HepG2 (cell line): ENCODE measurements at regions not wholly inside any gene's neighbourhood (a gene's known extent, or its start where the extent isn't known, plus 50 kb on each side); places are given as distances from the start of the nearest gene placed in this dataset.
A peak's percentile ranks its signal among the peaks of the same experiment; 100 is the strongest.

Experiments
- ATAC-seq: fragments of 200-7000 bp; cut with Tn5 transposase; 3 replicates; pipeline ENCODE4 v1.9.1; 2020; ENCODE audit warnings: mild to moderate bottlenecking, moderate library complexity
- BruUV-seq: library from RNA; stranded (reverse); fragments of 400-500 nt; replicated peaks from 2 replicates; lab custom pipeline; 2021; lab: Mats Ljungman, UMichigan
- CTCF ChIA-PET: fragments of 300-600 bp; formaldehyde crosslinking; extraction: SDS; loops from one replicate; lab custom pipeline; 2021; ENCODE audit warnings: low total read pairs, inconsistent platforms, low intra/inter-chr PET ratio; lab: Yijun Ruan, JAX
- POLR2A ChIA-PET: fragments of 350-600 bp; sonication (Branson Sonifier 250); formaldehyde crosslinking; loops from one replicate; lab custom pipeline; 2020; ENCODE audit warnings: antibody characterized with exemption, inconsistent platforms; lab: Yijun Ruan, JAX
- DNase-seq: peaks from one replicate; pipeline ENCODE4 v3.0.0-alpha.2; 2015; ENCODE audit warnings: low spot score
- FAIRE-seq: peaks from 3 replicates; lab custom pipeline; 2011; peaks lifted over from hg19 to GRCh38; lab: Jason Lieb, UNC
- H2AFZ ChIP-seq: one replicate; pipeline ENCODE4 v1.6.1; 2011; ENCODE audit warnings: low read length, inconsistent platforms
- H3K27ac ChIP-seq: fragments of 300-600 bp; 3 replicates; pipeline ENCODE4 v1.8.0; 2011; ENCODE audit warnings: mixed run types, mild to moderate bottlenecking, mixed read lengths, low read length, inconsistent platforms; ENCODE audit not compliant: insufficient read depth; ENCODE audit errors: extremely low read length
- H3K27me3 ChIP-seq, 2 experiments: fragments of 200-600 bp in 1 of 2; 2 replicates in 1 of 2; 3 replicates in 1 of 2; pipeline versions ENCODE4 v1.6.0 to v1.8.0; 2011; ENCODE audit warnings: low read length in 2 of 2, mild to moderate bottlenecking in 2 of 2, moderate library complexity in 2 of 2, inconsistent platforms in 1 of 2; ENCODE audit not compliant: insufficient read depth in 2 of 2, control insufficient read depth in 1 of 2
- H3K36me3 ChIP-seq, 2 experiments: fragments of 200-600 bp in 1 of 2; replicated peaks in 1 of 2; 2 replicates in 1 of 2; 3 replicates in 1 of 2; pipeline versions ENCODE4 v1.5.1 to v1.8.0; 2011; ENCODE audit warnings: low read length in 2 of 2, inconsistent platforms in 1 of 2; ENCODE audit not compliant: insufficient read depth in 2 of 2, control insufficient read depth in 1 of 2
- H3K4me1 ChIP-seq: 2 replicates; pipeline ENCODE4 v1.5.1; 2012; ENCODE audit warnings: low read length, inconsistent platforms; ENCODE audit not compliant: insufficient read depth
- H3K4me2 ChIP-seq: 2 replicates; pipeline ENCODE4 v1.6.0; 2011; ENCODE audit warnings: low read depth, low read length, inconsistent platforms
- H3K4me3 ChIP-seq, 3 experiments: fragments of 200-600 bp in 1 of 3; sonication (generic), shearing (Covaris generic) in 1 of 3; replicated peaks in 1 of 3; 2 replicates each; pipeline ENCODE4 v1.5.1; 2011 to 2016; ENCODE audit warnings: low read length in 3 of 3, inconsistent platforms in 2 of 3, low read depth in 2 of 3, mild to moderate bottlenecking in 2 of 3, control low read depth in 1 of 3, mixed read lengths in 1 of 3; ENCODE audit not compliant: insufficient read depth in 1 of 3
- H3K79me2 ChIP-seq: one replicate; pipeline ENCODE4 v1.6.1; 2011; ENCODE audit warnings: low read length, inconsistent platforms; ENCODE audit not compliant: insufficient read depth
- H3K9ac ChIP-seq: 2 replicates; pipeline ENCODE4 v1.6.0; 2011; ENCODE audit warnings: mild to moderate bottlenecking, low read depth, low read length, inconsistent platforms; ENCODE audit not compliant: insufficient read depth
- H3K9me3 ChIP-seq: 2 replicates; pipeline ENCODE4 v1.5.1; 2012; ENCODE audit warnings: mild to moderate bottlenecking, low read length
- H4K20me1 ChIP-seq: 2 replicates; pipeline ENCODE4 v1.6.0; 2011; ENCODE audit warnings: inconsistent platforms, mild to moderate bottlenecking, low read length, moderate library complexity; ENCODE audit not compliant: insufficient read depth
- AHR ChIP-seq: IDR thresholded peaks from 2 replicates; pipeline ENCODE4 v1.6.1; 2018; ENCODE audit warnings: missing genetic modification reagents, missing compliant biosample characterization
- ATF5 ChIP-seq: sonication (generic); formaldehyde crosslinking; IDR thresholded peaks from 2 replicates; pipeline ENCODE4 v1.4.0; 2020; ENCODE audit warnings: mild to moderate bottlenecking, low read depth, missing genetic modification reagents
- EHMT2 ChIP-seq: fragments of 200-600 bp; sonication (generic); IDR thresholded peaks from 2 replicates; pipeline ENCODE4 v1.7.0; 2017; ENCODE audit warnings: antibody characterized with exemption, low read depth, low read length, borderline replicate concordance
- FOSL1 ChIP-seq: sonication (generic); formaldehyde crosslinking; IDR thresholded peaks from 2 replicates; pipeline ENCODE4 v1.9.0; 2021; ENCODE audit warnings: missing genetic modification reagents, borderline replicate concordance
- FOXM1 ChIP-seq: sonication (generic); formaldehyde crosslinking; IDR thresholded peaks from 2 replicates; pipeline ENCODE4 v1.5.0; 2020; ENCODE audit warnings: missing genetic modification reagents
- HNRNPK ChIP-seq: fragments of 200-400 bp; formaldehyde crosslinking; IDR thresholded peaks from 2 replicates; pipeline ENCODE4 v1.6.1; 2018; ENCODE audit warnings: low read length, low read depth, moderate library complexity, mild to moderate bottlenecking; ENCODE audit not compliant: poor library complexity, severe bottlenecking
- KAT8 ChIP-seq: IDR thresholded peaks from 2 replicates; pipeline ENCODE4 v1.6.1; 2016; ENCODE audit warnings: missing genetic modification reagents, missing compliant biosample characterization
- RXRB ChIP-seq: IDR thresholded peaks from 2 replicates; pipeline ENCODE4 v1.6.1; 2016; ENCODE audit warnings: borderline replicate concordance, missing genetic modification reagents, missing compliant biosample characterization
- SIX4 ChIP-seq: sonication (generic); formaldehyde crosslinking; IDR thresholded peaks from 2 replicates; pipeline ENCODE4 v1.4.0; 2020; ENCODE audit warnings: missing genetic modification reagents
- SSRP1 ChIP-seq: IDR thresholded peaks from 2 replicates; pipeline ENCODE4 v1.6.1; 2016; ENCODE audit warnings: control low read depth
- ZBTB1 ChIP-seq: sonication (generic); formaldehyde crosslinking; IDR thresholded peaks from 2 replicates; pipeline ENCODE4 v1.4.0; 2020; ENCODE audit warnings: missing genetic modification reagents, borderline replicate concordance
- ZNF513 ChIP-seq: sonication (generic); formaldehyde crosslinking; conservative IDR thresholded peaks from 2 replicates; pipeline ENCODE4 v1.5.0; 2020; ENCODE audit warnings: missing genetic modification reagents
- WGBS: methylation state at CpG from one replicate; pipeline ENCODE4 v1.1.6; 2017; ENCODE audit warnings: low lambda C conversion rate; 5-methylcytosine and 5-hydroxymethylcytosine counted together
- in situ Hi-C: cut with HindIII; loops from 2 replicates; pipeline ENCODE4 v1.10.0; 2017; ENCODE audit warnings: low pct_unique_long_range_greater_than_20kb; ENCODE audit not compliant: extremely low pct_ligation_motif_present
- intact Hi-C: fragments of 100-400 bp; cut with micrococcal nuclease; formaldehyde crosslinking; loops from one replicate; pipeline ENCODE4 v1.10.0; 2022; ENCODE audit not compliant: unreplicated experiment
- TF ChIP-seq, protein P1 (sequence below): sonication (generic); formaldehyde crosslinking; IDR thresholded peaks from 2 replicates; pipeline ENCODE4 v1.5.0; 2020; ENCODE audit warnings: mild to moderate bottlenecking, missing genetic modification reagents
- TF ChIP-seq, protein P2 (sequence below): sonication (generic); formaldehyde crosslinking; IDR thresholded peaks from 2 replicates; pipeline ENCODE4 v1.5.0; 2020; ENCODE audit warnings: mild to moderate bottlenecking, low read depth, missing genetic modification reagents, borderline replicate concordance

DNA sequence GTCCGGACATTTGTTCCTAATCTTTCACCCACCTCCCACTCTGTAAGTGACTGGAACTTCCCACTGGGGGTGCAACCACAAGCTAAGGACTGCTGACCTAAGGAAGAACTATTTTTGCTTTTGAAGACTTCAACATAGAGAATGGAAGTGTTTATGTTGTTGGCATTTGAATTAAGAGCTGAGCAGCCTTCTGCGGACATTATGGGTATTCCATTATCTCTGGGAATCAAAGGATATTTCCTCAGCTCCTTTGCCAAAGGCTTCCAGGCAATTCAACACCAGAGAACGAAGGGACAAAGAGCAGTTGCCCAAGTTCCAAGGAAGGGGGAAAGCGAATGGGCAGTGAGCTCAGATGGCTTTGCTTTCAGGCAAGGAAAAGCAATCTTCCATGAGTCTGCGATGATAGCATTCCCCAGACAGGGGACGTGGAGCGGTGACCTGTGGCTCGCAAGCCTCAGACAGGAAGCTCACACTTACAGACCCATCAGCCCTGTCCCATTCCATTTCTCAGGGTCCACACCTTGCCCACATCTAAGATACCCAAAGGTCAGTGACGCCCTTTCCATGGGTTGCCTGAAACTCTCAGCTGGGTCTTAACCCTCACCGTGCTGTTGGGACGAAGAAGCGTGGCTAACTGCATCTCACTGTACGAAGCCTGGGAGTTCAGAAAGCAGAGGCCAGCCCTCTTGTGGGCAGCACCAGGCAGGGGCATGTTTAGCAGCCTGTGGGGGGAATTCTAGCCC, 116.8 kb downstream of the COPS8 start:
- H3K4me1 ChIP-seq, result peaks cover 12% of the 10 kb centered on the region
- intact Hi-C loops, result no loop called here
- BruUV-seq, result no TSS peak
- no peak overlapping the region for H3K27ac ChIP-seq
- H2AFZ ChIP-seq, result no peak overlapping the region
- in situ Hi-C loops, result no loop called here
- H3K36me3 ChIP-seq, result no peaks in the 10 kb centered on the region
- H3K4me2 ChIP-seq, result no peak overlapping the region
- TF ChIP-seq FOSL1 (0 out of 2 replicates have a peak, but pooled peaks have one; percentile 20), HNRNPK (no peak), SIX4 (CRISPR knock-in tag) (no peak)
- no peak for DNase-seq
- ChIA-PET CTCF (no interaction called here), POLR2A (no interaction called here)
- no peaks in the 10 kb centered on the region for H3K79me2 ChIP-seq
- no peak; the same call in 2 of the 3 replicates for ATAC-seq
- no peak for FAIRE-seq
- H3K9ac ChIP-seq, result no peak overlapping the region
- H4K20me1 ChIP-seq, result no peaks in the 10 kb centered on the region
- H3K27me3 ChIP-seq, result peaks cover 7 to 40% of the 10 kb centered on the region in 2 experiments; a peak in 4 of 5 replicates
- WGBS, result 45% methylated on average over 13 of the region's 13 CpGs
- H3K9me3 ChIP-seq, result no peaks in the 10 kb centered on the region
- H3K4me3 ChIP-seq, result no peak overlapping the region

- CTCF ChIA-PET, result no interaction called here
- no peak for ATAC-seq
- no peak overlapping the region for H3K4me3 ChIP-seq
- in situ Hi-C loops, result no loop called here
- peaks cover 12% of the 10 kb centered on the region for H3K4me1 ChIP-seq
- no peak overlapping the region for H3K27ac ChIP-seq
- no peak for FAIRE-seq
- H3K9me3 ChIP-seq, result no peaks in the 10 kb centered on the region
- intact Hi-C loops, result no loop called here
- no peak overlapping the region for H3K4me2 ChIP-seq
- no peaks in the 10 kb centered on the region for H4K20me1 ChIP-seq
- no peak for DNase-seq
- H2AFZ ChIP-seq, result no peak overlapping the region
- WGBS, result 32% methylated on average over 8 of the region's 8 CpGs
- H3K27me3 ChIP-seq, result peaks cover 5 to 51% of the 10 kb centered on the region in 2 experiments; a peak in 4 of 5 replicates
- no TSS peak for BruUV-seq
- POLR2A ChIA-PET, result no interaction called here
- H3K9ac ChIP-seq, result no peak overlapping the region
- no peaks in the 10 kb centered on the region for H3K36me3 ChIP-seq
- H3K79me2 ChIP-seq, result no peaks in the 10 kb centered on the region
- TF ChIP-seq ZBTB1 (CRISPR knock-in tag), result no peak
- no peak for TF ChIP-seq KAT8 (CRISPR knock-in tag)
- TF ChIP-seq SSRP1 (CRISPR knock-in tag), result no peak
- no peak for TF ChIP-seq ZNF513 (CRISPR knock-in tag)
- TF ChIP-seq, protein P1, sequence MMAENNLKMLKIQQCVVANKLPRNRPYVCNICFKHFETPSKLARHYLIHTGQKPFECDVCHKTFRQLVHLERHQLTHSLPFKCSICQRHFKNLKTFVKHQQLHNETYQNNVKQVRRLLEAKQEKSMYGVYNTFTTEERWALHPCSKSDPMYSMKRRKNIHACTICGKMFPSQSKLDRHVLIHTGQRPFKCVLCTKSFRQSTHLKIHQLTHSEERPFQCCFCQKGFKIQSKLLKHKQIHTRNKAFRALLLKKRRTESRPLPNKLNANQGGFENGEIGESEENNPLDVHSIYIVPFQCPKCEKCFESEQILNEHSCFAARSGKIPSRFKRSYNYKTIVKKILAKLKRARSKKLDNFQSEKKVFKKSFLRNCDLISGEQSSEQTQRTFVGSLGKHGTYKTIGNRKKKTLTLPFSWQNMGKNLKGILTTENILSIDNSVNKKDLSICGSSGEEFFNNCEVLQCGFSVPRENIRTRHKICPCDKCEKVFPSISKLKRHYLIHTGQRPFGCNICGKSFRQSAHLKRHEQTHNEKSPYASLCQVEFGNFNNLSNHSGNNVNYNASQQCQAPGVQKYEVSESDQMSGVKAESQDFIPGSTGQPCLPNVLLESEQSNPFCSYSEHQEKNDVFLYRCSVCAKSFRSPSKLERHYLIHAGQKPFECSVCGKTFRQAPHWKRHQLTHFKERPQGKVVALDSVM (CRISPR knock-in tag), result no peak
- TF ChIP-seq ATF5, result no peak
- no peak for TF ChIP-seq FOXM1 (CRISPR knock-in tag)
- no peak for TF ChIP-seq EHMT2
- TF ChIP-seq, protein P2, sequence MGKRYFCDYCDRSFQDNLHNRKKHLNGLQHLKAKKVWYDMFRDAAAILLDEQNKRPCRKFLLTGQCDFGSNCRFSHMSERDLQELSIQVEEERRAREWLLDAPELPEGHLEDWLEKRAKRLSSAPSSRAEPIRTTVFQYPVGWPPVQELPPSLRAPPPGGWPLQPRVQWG (CRISPR knock-in tag), result no peak
- TF ChIP-seq AHR (CRISPR knock-in tag), result no peak
- TF ChIP-seq RXRB (CRISPR knock-in tag), result no peak
These were observed 119.4 kb downstream of the COPS8 start for GRCh38 chr2:237205043-237205541.
